Neural cell (in vitro differentiated cells): ENCODE measurements at regions not wholly inside any gene's neighbourhood (a gene's known extent, or its start where the extent isn't known, plus 50 kb on each side); places are given as distances from the start of the nearest gene placed in this dataset.

ENCODE experiments used
- H2AFZ ChIP-seq: fragments of 200-600, 300-800 bp; sonication (generic), shearing (Covaris generic); 2 replicates; pipeline ENCODE4 v1.6.0; 2014; ENCODE audit warnings: low read depth, mild to moderate bottlenecking, antibody characterized with exemption, low read length, moderate library complexity
- H3F3A ChIP-seq: fragments of 200-600 bp; shearing (Covaris generic); 2 replicates; pipeline ENCODE4 v1.6.1; 2016; ENCODE audit warnings: mild to moderate bottlenecking, moderate library complexity, mixed read lengths, antibody characterized with exemption, low read length; ENCODE audit not compliant: insufficient read depth, poor library complexity, severe bottlenecking
- H3K27ac ChIP-seq: fragments of 200-600, 300-800 bp; sonication (generic), shearing (Covaris generic); 2 replicates; pipeline ENCODE4 v1.5.1; 2014; ENCODE audit warnings: mild to moderate bottlenecking, low read length, moderate library complexity
- H3K27me3 ChIP-seq: fragments of 300-800, 200-600 bp; sonication (generic), shearing (Covaris generic); 2 replicates; pipeline ENCODE4 v1.6.0; 2014; ENCODE audit warnings: mild to moderate bottlenecking, low read depth, low read length, moderate library complexity; ENCODE audit not compliant: insufficient read depth
- H3K36me3 ChIP-seq: fragments of 300-800, 200-600 bp; sonication (generic), shearing (Covaris generic); 2 replicates; pipeline ENCODE4 v1.5.1; 2014; ENCODE audit warnings: mild to moderate bottlenecking, antibody characterized with exemption, low read length, moderate library complexity; ENCODE audit not compliant: insufficient read depth
- H3K4me2 ChIP-seq: fragments of 300-800, 200-600 bp; sonication (generic), shearing (Covaris generic); 2 replicates; pipeline ENCODE4 v1.6.0; 2014; ENCODE audit warnings: mild to moderate bottlenecking, low read length
- H3K4me3 ChIP-seq: fragments of 300-800, 200-600 bp; sonication (generic), shearing (Covaris generic); 2 replicates; pipeline ENCODE4 v1.5.1; 2014; ENCODE audit warnings: mild to moderate bottlenecking, low read length, moderate library complexity
- H3K79me2 ChIP-seq: fragments of 200-600 bp; shearing (Covaris generic); replicated peaks from 2 replicates; pipeline ENCODE4 v1.6.0; 2014; ENCODE audit warnings: mild to moderate bottlenecking, low read length, moderate library complexity; ENCODE audit not compliant: insufficient read depth
- H3K9ac ChIP-seq: fragments of 300-800, 200-600 bp; sonication (generic), shearing (Covaris generic); 2 replicates; pipeline ENCODE4 v1.6.1; 2016; ENCODE audit warnings: mild to moderate bottlenecking, low read length, mixed read lengths
- H3K9me2 ChIP-seq: fragments of 200-600 bp; shearing (Covaris generic); 2 replicates; pipeline ENCODE4 v1.6.1; 2016; ENCODE audit warnings: mild to moderate bottlenecking, low read length, mixed read lengths; ENCODE audit not compliant: insufficient read depth
- H3K9me3 ChIP-seq: fragments of 200-600, 300-800 bp; sonication (generic), shearing (Covaris generic); 2 replicates; pipeline ENCODE4 v1.6.1; 2016; ENCODE audit warnings: mild to moderate bottlenecking, mixed run types, low read length, moderate library complexity, mixed read lengths
- H4K20me1 ChIP-seq: fragments of 200-600 bp; shearing (Covaris generic); 2 replicates; pipeline ENCODE4 v1.6.1; 2016; ENCODE audit warnings: mild to moderate bottlenecking, mixed run types; ENCODE audit not compliant: insufficient read depth
- CTCF ChIP-seq: fragments of 450-650 bp; IDR thresholded peaks from 2 replicates; pipeline ENCODE4 v1.5.1; 2014; ENCODE audit warnings: antibody characterized with exemption, mild to moderate bottlenecking, moderate library complexity; ENCODE audit not compliant: poor library complexity, severe bottlenecking
- EP300 ChIP-seq: fragments of 450-650 bp; conservative IDR thresholded peaks from 2 replicates; pipeline ENCODE4 v1.6.1; 2014; ENCODE audit warnings: antibody characterized with exemption, mild to moderate bottlenecking, moderate library complexity; ENCODE audit not compliant: poor library complexity, severe bottlenecking
- EZH2 ChIP-seq: fragments of 200-600, 300-800 bp; shearing (Covaris generic), sonication (generic); IDR thresholded peaks from 2 replicates; pipeline ENCODE4 v1.6.1; 2014; ENCODE audit warnings: antibody characterized with exemption, low read length, borderline replicate concordance, mild to moderate bottlenecking; ENCODE audit not compliant: insufficient read depth, poor library complexity, severe bottlenecking
- MXI1 ChIP-seq: fragments of 450-650 bp; conservative IDR thresholded peaks from 2 replicates; pipeline ENCODE4 v1.6.1; 2014; ENCODE audit warnings: antibody characterized with exemption, mild to moderate bottlenecking; ENCODE audit not compliant: poor library complexity, severe bottlenecking
- POLR2AphosphoS5 ChIP-seq: IDR thresholded peaks from 2 replicates; pipeline ENCODE4 v1.6.1; 2012
- RAD21 ChIP-seq: fragments of 450-650 bp; conservative IDR thresholded peaks from 2 replicates; pipeline ENCODE4 v1.6.1; 2014; ENCODE audit warnings: antibody characterized with exemption, mild to moderate bottlenecking, moderate library complexity
- REST ChIP-seq: IDR thresholded peaks from 2 replicates; pipeline ENCODE4 v1.6.1; 2012; ENCODE audit warnings: borderline replicate concordance
- SMC3 ChIP-seq: fragments of 450-650 bp; conservative IDR thresholded peaks from 2 replicates; pipeline ENCODE4 v1.6.1; 2014; ENCODE audit warnings: antibody characterized with exemption, mild to moderate bottlenecking, moderate library complexity; ENCODE audit not compliant: poor library complexity
- TAF1 ChIP-seq: IDR thresholded peaks from 2 replicates; pipeline ENCODE4 v1.6.1; 2012; ENCODE audit warnings: low read depth

- no peak overlapping the region for H3K4me3 ChIP-seq
- no peaks in the 10 kb centered on the region for H3K9me2 ChIP-seq
- no peak overlapping the region for H3K9ac ChIP-seq
- H3K4me2 ChIP-seq, result no peak overlapping the region
- no peaks in the 10 kb centered on the region for H3K36me3 ChIP-seq
- peaks cover 4% of the 10 kb centered on the region for H3F3A ChIP-seq
- H4K20me1 ChIP-seq, result no peaks in the 10 kb centered on the region
- no peaks in the 10 kb centered on the region for H3K79me2 ChIP-seq
- no peaks in the 10 kb centered on the region for H3K9me3 ChIP-seq
- H2AFZ ChIP-seq, result no peak overlapping the region
- H3K27me3 ChIP-seq, result no peaks in the 10 kb centered on the region
- H3K27ac ChIP-seq, result no peak overlapping the region
- TF ChIP-seq RAD21 (no peak), POLR2AphosphoS5 (no peak), MXI1 (no peak)
Observed at GRCh38 chr5:124634228-124634739, 112.2 kb downstream of the ZNF608 start.

GRCh38 chr5:124633209-124633608 lies 113.2 kb downstream of the ZNF608 start:
- no peaks in the 10 kb centered on the region for H4K20me1 ChIP-seq
- no peak for TF ChIP-seq EP300
- TF ChIP-seq SMC3, result no peak
- no peak for TF ChIP-seq CTCF
- no peak for TF ChIP-seq EZH2
- TF ChIP-seq MXI1, result no peak
- no peak for TF ChIP-seq REST
- TF ChIP-seq RAD21, result no peak
- no peak for TF ChIP-seq POLR2AphosphoS5
- no peak for TF ChIP-seq TAF1
- H3K4me2 ChIP-seq, result no peak overlapping the region
- H3K36me3 ChIP-seq, result no peaks in the 10 kb centered on the region
- peaks cover 4% of the 10 kb centered on the region for H3F3A ChIP-seq
- H3K27me3 ChIP-seq, result no peaks in the 10 kb centered on the region
- H3K9me3 ChIP-seq, result no peaks in the 10 kb centered on the region
- H3K27ac ChIP-seq, result no peak overlapping the region
- H2AFZ ChIP-seq, result no peak overlapping the region
- H3K79me2 ChIP-seq, result no peaks in the 10 kb centered on the region
- no peaks in the 10 kb centered on the region for H3K9me2 ChIP-seq
- no peak overlapping the region for H3K4me3 ChIP-seq
- no peak overlapping the region for H3K9ac ChIP-seq
